Lower leg skin (tissue), 4 donors: ENCODE measurements at regions not wholly inside any gene's neighbourhood (a gene's known extent, or its start where the extent isn't known, plus 50 kb on each side); places are given as distances from the start of the nearest gene placed in this dataset.

ENCODE experiments used
- DNase-seq, 2 donors: peaks; one replicate each; pipeline ENCODE4 v3.0.0-alpha.2; 2019; ENCODE audit warnings: low spot score in 2 of 2
- H3K4me3 ChIP-seq: fragments of 200-600 bp; sonication (generic); 2 replicates; pipeline ENCODE4 v1.5.1; 2017; ENCODE audit warnings: mild to moderate bottlenecking, low read depth; ENCODE audit not compliant: poor library complexity, severe bottlenecking
- POLR2A ChIP-seq, 2 donors: fragments of 450-650 bp; IDR thresholded peaks; one replicate each; pipeline ENCODE4 v1.6.1; 2016 to 2017; ENCODE audit warnings: antibody characterized with exemption in 2 of 2, mild to moderate bottlenecking in 1 of 2, moderate library complexity in 1 of 2
- WGBS, 2 donors: methylation state at CpG; one replicate each; pipeline ENCODE4 v1.1.5; 2018; 5-methylcytosine and 5-hydroxymethylcytosine counted together
- intact Hi-C: fragments of 100-400 bp; cut with DNase I; formaldehyde crosslinking; loops from one replicate; pipeline ENCODE4 v1.15.0; 2023; ENCODE audit warnings: low total_unique reads
- TF ChIP-seq, protein P1 (sequence below), 3 donors: fragments of 450-650 bp; IDR thresholded peaks; one replicate each; pipeline ENCODE4 v1.5.1; 2016; ENCODE audit warnings: antibody characterized with exemption in 3 of 3, mild to moderate bottlenecking in 3 of 3, moderate library complexity in 2 of 3

DNA sequence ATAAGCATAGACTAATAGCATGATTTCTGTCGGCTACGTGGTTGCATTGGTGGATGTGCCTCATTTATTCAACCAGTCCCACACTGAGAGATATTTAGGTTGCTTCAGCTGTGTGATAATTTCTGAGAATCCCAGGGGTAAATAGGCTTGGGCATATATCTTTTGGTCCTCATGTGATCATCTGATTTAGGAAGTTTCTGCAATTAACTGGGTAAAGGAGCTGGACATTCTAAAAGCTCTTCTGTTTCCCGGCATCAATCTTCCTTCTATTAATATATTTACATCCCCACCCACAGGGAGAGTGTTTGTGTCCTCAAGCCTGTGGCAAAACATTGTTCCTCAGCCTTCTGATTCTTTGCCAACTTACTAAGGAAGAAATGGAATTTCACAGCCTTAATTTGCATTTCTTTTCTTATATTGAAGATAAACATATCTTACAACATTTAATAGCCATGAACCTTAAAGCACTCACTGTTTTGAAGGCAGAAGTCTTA lies 431.6 kb downstream of the RFC3 start:
- no peak for TF ChIP-seq POLR2A (IDR thresholded peaks at IDR 0.05)
- TF ChIP-seq, protein P1, sequence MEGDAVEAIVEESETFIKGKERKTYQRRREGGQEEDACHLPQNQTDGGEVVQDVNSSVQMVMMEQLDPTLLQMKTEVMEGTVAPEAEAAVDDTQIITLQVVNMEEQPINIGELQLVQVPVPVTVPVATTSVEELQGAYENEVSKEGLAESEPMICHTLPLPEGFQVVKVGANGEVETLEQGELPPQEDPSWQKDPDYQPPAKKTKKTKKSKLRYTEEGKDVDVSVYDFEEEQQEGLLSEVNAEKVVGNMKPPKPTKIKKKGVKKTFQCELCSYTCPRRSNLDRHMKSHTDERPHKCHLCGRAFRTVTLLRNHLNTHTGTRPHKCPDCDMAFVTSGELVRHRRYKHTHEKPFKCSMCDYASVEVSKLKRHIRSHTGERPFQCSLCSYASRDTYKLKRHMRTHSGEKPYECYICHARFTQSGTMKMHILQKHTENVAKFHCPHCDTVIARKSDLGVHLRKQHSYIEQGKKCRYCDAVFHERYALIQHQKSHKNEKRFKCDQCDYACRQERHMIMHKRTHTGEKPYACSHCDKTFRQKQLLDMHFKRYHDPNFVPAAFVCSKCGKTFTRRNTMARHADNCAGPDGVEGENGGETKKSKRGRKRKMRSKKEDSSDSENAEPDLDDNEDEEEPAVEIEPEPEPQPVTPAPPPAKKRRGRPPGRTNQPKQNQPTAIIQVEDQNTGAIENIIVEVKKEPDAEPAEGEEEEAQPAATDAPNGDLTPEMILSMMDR (IDR thresholded peaks at IDR 0.05): no peak

DNA sequence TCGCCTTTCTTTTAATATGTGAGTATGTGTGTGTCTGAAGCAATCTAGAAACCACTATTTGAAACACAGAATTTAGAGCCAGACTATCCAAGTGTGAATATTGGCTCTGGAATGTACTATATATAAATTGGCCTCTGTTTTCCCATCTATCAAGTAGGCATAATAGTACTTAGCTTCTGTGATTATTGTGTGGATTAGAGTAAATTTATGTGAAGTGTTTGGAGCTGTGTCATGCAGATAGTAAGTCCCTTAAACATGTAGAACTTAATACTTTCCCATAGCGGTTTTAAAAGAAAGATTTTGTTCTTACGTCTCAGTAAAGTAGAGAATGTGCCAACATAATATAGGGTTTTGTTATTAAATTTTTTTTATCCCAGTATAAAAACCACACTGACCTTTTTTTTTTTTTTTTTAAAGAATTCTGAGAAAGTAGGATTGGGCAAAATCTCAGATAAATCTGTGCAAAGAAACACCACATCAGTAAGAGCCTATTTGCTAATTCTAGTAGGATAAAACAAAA lies 432.3 kb downstream of the RFC3 start:
- no peak overlapping the region for H3K4me3 ChIP-seq
- no peak for DNase-seq
- 80 to 87% methylated on average over 3 of the region's 3 CpGs for WGBS, 2 donors
- TF ChIP-seq, protein P1 (IDR thresholded peaks at IDR 0.05): no peak
- TF ChIP-seq POLR2A (IDR thresholded peaks at IDR 0.05): no peak
- intact Hi-C loops: no loop called here

More for the DNA sequence above, 431.6 kb downstream of the RFC3 start:
- DNase-seq: no peak
- intact Hi-C loops: no loop called here
- 68 to 75% methylated on average over 3 of the region's 3 CpGs for WGBS, 2 donors
- H3K4me3 ChIP-seq: no peak overlapping the region

GRCh38 chr13:34254366-34254765 lies 436.4 kb downstream of the RFC3 start:
- DNase-seq: no peak
- intact Hi-C loops: no loop called here
- TF ChIP-seq, protein P1 (IDR thresholded peaks at IDR 0.05): no peak
- TF ChIP-seq POLR2A (IDR thresholded peaks at IDR 0.05): no peak
- H3K4me3 ChIP-seq: no peak overlapping the region

GRCh38 chr13:34255711-34256110 lies 437.8 kb downstream of the RFC3 start:
- WGBS, 2 donors: 84% methylated on average over 3 of the region's 3 CpGs
- no peak for DNase-seq
- intact Hi-C loops: no loop called here
- H3K4me3 ChIP-seq: no peak overlapping the region
- TF ChIP-seq POLR2A (IDR thresholded peaks at IDR 0.05): no peak
- TF ChIP-seq, protein P1 (IDR thresholded peaks at IDR 0.05): no peak

GRCh38 chr13:34256236-34256635 lies 438.3 kb downstream of the RFC3 start:
- H3K4me3 ChIP-seq: no peak overlapping the region
- intact Hi-C loops: no loop called here
- WGBS, 2 donors: 92 to 97% methylated on average over 1 to 2 of the region's 2 CpGs
- no peak for DNase-seq
- no peak for TF ChIP-seq POLR2A (IDR thresholded peaks at IDR 0.05)
- TF ChIP-seq, protein P1 (IDR thresholded peaks at IDR 0.05): no peak

DNA sequence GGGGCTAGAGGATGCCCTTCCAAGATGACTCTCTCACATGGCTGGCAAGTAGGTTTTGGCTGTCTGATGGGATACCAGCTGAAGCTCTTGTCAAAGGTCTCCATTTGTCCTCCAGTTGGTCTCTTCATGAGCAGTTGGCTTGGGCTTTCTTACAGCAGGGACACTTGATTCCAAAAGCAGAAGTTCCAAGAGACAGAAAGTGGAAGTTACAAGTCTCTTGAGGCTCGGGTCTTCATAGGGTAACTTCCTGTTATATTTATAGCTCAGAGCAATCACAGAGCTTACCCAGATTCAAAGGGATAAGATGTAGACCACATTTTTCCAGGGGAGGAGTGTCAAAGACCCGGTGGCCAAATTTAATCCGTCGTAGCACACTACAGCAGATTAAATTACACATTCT lies 440.0 kb downstream of the RFC3 start:
- no peak for DNase-seq
- TF ChIP-seq POLR2A (IDR thresholded peaks at IDR 0.05): no peak
- TF ChIP-seq, protein P1 (IDR thresholded peaks at IDR 0.05): no peak
- H3K4me3 ChIP-seq: no peak overlapping the region
- intact Hi-C loops: no loop called here
- 54 to 58% methylated on average over 4 of the region's 4 CpGs for WGBS, 2 donors
